IMR-90 (cell line): ENCODE measurements at regions not wholly inside any gene's neighbourhood (a gene's known extent, or its start where the extent isn't known, plus 50 kb on each side); places are given as distances from the start of the nearest gene placed in this dataset.

Experiments
- ATAC-seq: fragments of 200-7000 bp; cut with Tn5 transposase; 2 replicates; pipeline ENCODE4 v1.9.1; 2020; ENCODE audit warnings: low read depth, mild to moderate bottlenecking, moderate library complexity
- BruUV-seq: library from RNA; stranded (reverse); fragments of 400-500 nt; replicated peaks from 2 replicates; lab custom pipeline; 2021; lab: Mats Ljungman, UMichigan
- CTCF ChIA-PET: fragments of 300-600 bp; formaldehyde crosslinking; extraction: SDS; loops from one replicate; lab custom pipeline; 2021; ENCODE audit warnings: antibody characterized with exemption; lab: Yijun Ruan, JAX
- POLR2A ChIA-PET: fragments of 300-600 bp; sonication (Branson Sonifier 250); formaldehyde crosslinking; loops from one replicate; lab custom pipeline; 2022; ENCODE audit warnings: antibody characterized with exemption; ENCODE audit not compliant: unreplicated experiment; lab: Charles Lee
- DNase-seq: peaks from one replicate; pipeline ENCODE4 v3.0.0; 2013
- H2AFZ ChIP-seq: replicated peaks from 2 replicates; pipeline ENCODE3; 2013; ENCODE audit warnings: low read length, mild to moderate bottlenecking; ENCODE audit not compliant: poor library complexity
- H2AK5ac ChIP-seq: 2 replicates; pipeline ENCODE4 v1.6.1; 2013; ENCODE audit warnings: low read depth, low read length, inconsistent platforms
- H2AK9ac ChIP-seq: replicated peaks from 2 replicates; pipeline ENCODE3; 2013; ENCODE audit warnings: mild to moderate bottlenecking, low read depth, low read length, moderate library complexity; ENCODE audit not compliant: poor library complexity
- H2BK120ac ChIP-seq: 2 replicates; pipeline ENCODE4 v1.6.1; 2013; ENCODE audit warnings: low read depth, low read length, inconsistent platforms
- H2BK15ac ChIP-seq: 3 replicates; pipeline ENCODE4 v1.6.1; 2013; ENCODE audit warnings: low read depth, low read length, inconsistent platforms
- H2BK20ac ChIP-seq: 2 replicates; pipeline ENCODE4 v1.6.1; 2013; ENCODE audit warnings: low read depth, mild to moderate bottlenecking, inconsistent platforms, low read length, moderate library complexity
- H2BK5ac ChIP-seq: 2 replicates; pipeline ENCODE4 v1.6.1; 2013; ENCODE audit warnings: mild to moderate bottlenecking, low read depth, low read length, inconsistent platforms; ENCODE audit not compliant: poor library complexity, severe bottlenecking
- H3K14ac ChIP-seq: replicated peaks from 2 replicates; pipeline ENCODE4 v1.6.1; 2013; ENCODE audit warnings: low read depth, low read length, inconsistent platforms
- H3K18ac ChIP-seq: 2 replicates; pipeline ENCODE4 v1.6.1; 2013; ENCODE audit warnings: low read depth, low read length, control low read depth
- H3K23ac ChIP-seq: 2 replicates; pipeline ENCODE4 v1.6.1; 2013; ENCODE audit warnings: low read depth, low read length, inconsistent platforms
- H3K27ac ChIP-seq: 2 replicates; pipeline ENCODE4 v1.5.1; 2013; ENCODE audit warnings: mild to moderate bottlenecking, control low read depth, low read length; ENCODE audit not compliant: insufficient read depth
- H3K27me3 ChIP-seq: 2 replicates; pipeline ENCODE4 v1.6.1; 2013; ENCODE audit warnings: low read length; ENCODE audit not compliant: control insufficient read depth, insufficient read depth
- H3K36me3 ChIP-seq: 2 replicates; pipeline ENCODE4 v1.6.1; 2013; ENCODE audit warnings: low read length, mixed read lengths; ENCODE audit not compliant: control insufficient read depth, insufficient read depth
- H3K4ac ChIP-seq: 2 replicates; pipeline ENCODE4 v1.6.1; 2013; ENCODE audit warnings: low read depth, low read length, inconsistent platforms
- H3K4me1 ChIP-seq: 2 replicates; pipeline ENCODE4 v1.6.1; 2013; ENCODE audit warnings: low read length, mixed read lengths; ENCODE audit not compliant: control insufficient read depth, insufficient read depth
- H3K4me2 ChIP-seq: 2 replicates; pipeline ENCODE4 v1.6.1; 2013; ENCODE audit warnings: low read depth, mild to moderate bottlenecking, control low read depth, low read length, moderate library complexity
- H3K4me3 ChIP-seq: 2 replicates; pipeline ENCODE4 v1.5.1; 2013; ENCODE audit warnings: low read depth, mild to moderate bottlenecking, control low read depth, low read length, moderate library complexity; ENCODE audit not compliant: insufficient read depth
- H3K56ac ChIP-seq: 2 replicates; pipeline ENCODE4 v1.6.1; 2013; ENCODE audit warnings: low read length, inconsistent platforms; ENCODE audit not compliant: insufficient read depth; ENCODE audit errors: extremely low read depth
- H3K79me1 ChIP-seq, 2 experiments: 2 replicates each; pipeline ENCODE4 v1.6.1; 2013; ENCODE audit warnings: low read length in 2 of 2, inconsistent platforms in 1 of 2, low read depth in 1 of 2
- H3K9ac ChIP-seq: 2 replicates; pipeline ENCODE4 v1.6.1; 2013; ENCODE audit warnings: low read depth, low read length, control low read depth
- H3K9me1 ChIP-seq: 2 replicates; pipeline ENCODE4 v1.6.1; 2013; ENCODE audit warnings: low read length, inconsistent platforms; ENCODE audit not compliant: insufficient read depth
- H3K9me3 ChIP-seq: 2 replicates; pipeline ENCODE4 v1.6.1; 2013; ENCODE audit warnings: low read length; ENCODE audit not compliant: control insufficient read depth, insufficient read depth
- H4K20me1 ChIP-seq: 2 replicates; pipeline ENCODE4 v1.6.1; 2013; ENCODE audit warnings: low read length, inconsistent platforms; ENCODE audit not compliant: insufficient read depth
- H4K5ac ChIP-seq: 2 replicates; pipeline ENCODE4 v1.6.1; 2013; ENCODE audit warnings: mild to moderate bottlenecking, low read depth, low read length, control low read depth
- H4K8ac ChIP-seq, 2 experiments: 2 replicates each; pipeline ENCODE4 v1.6.1; 2013; ENCODE audit warnings: low read depth in 2 of 2, low read length in 2 of 2, control low read depth in 1 of 2, inconsistent platforms in 1 of 2
- H4K91ac ChIP-seq: 2 replicates; pipeline ENCODE4 v1.6.1; 2013; ENCODE audit warnings: low read depth, low read length, inconsistent platforms; ENCODE audit not compliant: insufficient read depth
- BHLHE40 ChIP-seq: fragments of 150-350 bp; IDR thresholded peaks from 2 replicates; pipeline ENCODE4 v1.6.1; 2016; ENCODE audit warnings: mild to moderate bottlenecking, low read depth, low read length
- CEBPB ChIP-seq: IDR thresholded peaks from 2 replicates; pipeline ENCODE4 v1.6.1; 2012; ENCODE audit warnings: low read depth, low read length, improper control_type of control experiment
- CHD1 ChIP-seq: IDR thresholded peaks from 2 replicates; pipeline ENCODE4 v1.6.1; 2012; ENCODE audit warnings: low read depth, low read length, improper control_type of control experiment
- ELK1 ChIP-seq: fragments of 150-350 bp; IDR thresholded peaks from 2 replicates; pipeline ENCODE4 v1.6.1; 2016; ENCODE audit warnings: low read depth, mild to moderate bottlenecking, low read length, moderate library complexity, borderline replicate concordance
- FOS ChIP-seq: fragments of 150-350 bp; IDR thresholded peaks from 2 replicates; pipeline ENCODE4 v1.6.1; 2016; ENCODE audit warnings: low read depth, low read length
- MAFK ChIP-seq: IDR thresholded peaks from 2 replicates; pipeline ENCODE4 v1.6.1; 2012; ENCODE audit warnings: low read depth, low read length, improper control_type of control experiment
- MAZ ChIP-seq: IDR thresholded peaks from 2 replicates; pipeline ENCODE4 v1.6.1; 2012; ENCODE audit warnings: low read depth, mild to moderate bottlenecking, low read length, improper control_type of control experiment, moderate library complexity, borderline replicate concordance
- MXI1 ChIP-seq: IDR thresholded peaks from 2 replicates; pipeline ENCODE4 v1.6.1; 2012; ENCODE audit warnings: low read depth, mild to moderate bottlenecking, low read length, moderate library complexity, borderline replicate concordance
- NFE2L2 ChIP-seq: fragments of 150-350 bp; IDR thresholded peaks from 2 replicates; pipeline ENCODE4 v1.6.1; 2016; ENCODE audit warnings: low read depth, mild to moderate bottlenecking, low read length
- POLR2A ChIP-seq: IDR thresholded peaks from 2 replicates; pipeline ENCODE4 v1.6.1; 2012; ENCODE audit warnings: mild to moderate bottlenecking, low read depth, low read length
- RAD21 ChIP-seq: IDR thresholded peaks from 2 replicates; pipeline ENCODE4 v1.6.1; 2012; ENCODE audit warnings: low read length, improper control_type of control experiment
- RCOR1 ChIP-seq: IDR thresholded peaks from 2 replicates; pipeline ENCODE4 v1.6.1; 2012; ENCODE audit warnings: mild to moderate bottlenecking, low read length, improper control_type of control experiment; ENCODE audit not compliant: insufficient replicate concordance
- RFX5 ChIP-seq: IDR thresholded peaks from 2 replicates; pipeline ENCODE4 v1.8.0; 2012; ENCODE audit warnings: low read depth, mild to moderate bottlenecking, low read length, moderate library complexity
- SMC3 ChIP-seq: fragments of 150-350 bp; IDR thresholded peaks from 2 replicates; pipeline ENCODE4 v1.6.1; 2016; ENCODE audit warnings: low read depth, mild to moderate bottlenecking, antibody characterized with exemption, low read length, moderate library complexity
- WGBS, 2 experiments: methylation state at CpG; one replicate each; pipeline versions ENCODE4 v1.1.5 to v1.1.7; 2013; ENCODE audit warnings: missing lambda C conversion rate in 2 of 2; ENCODE audit not compliant: insufficient read length in 1 of 2; ENCODE audit errors: extremely low coverage in 2 of 2; 5-methylcytosine and 5-hydroxymethylcytosine counted together
- dilution Hi-C: fragments of 300-500 bp; cut with HindIII; formaldehyde crosslinking; loops from one replicate; pipeline ENCODE4 v1.14.3; 2018; ENCODE audit warnings: low sequenced_read_pairs; ENCODE audit not compliant: unreplicated experiment
- in situ Hi-C: fragments of 300-500 bp; cut with MboI; formaldehyde crosslinking; loops from 3 replicates; pipeline ENCODE4 v1.14.3; 2019; ENCODE audit warnings: low sequenced_read_pairs, inconsistent platforms, mixed read lengths
- intact Hi-C: fragments of 100-400 bp; cut with micrococcal nuclease; formaldehyde crosslinking; loops from 2 replicates; pipeline ENCODE4 v1.10.0; 2022
- TF ChIP-seq, protein P1 (sequence below): fragments of 150-350 bp; IDR thresholded peaks from 2 replicates; pipeline ENCODE4 v1.6.1; 2017; ENCODE audit warnings: mild to moderate bottlenecking, antibody characterized with exemption, low read length, low read depth
- TF ChIP-seq, protein P2 (sequence below): conservative IDR thresholded peaks from 2 replicates; pipeline ENCODE4 v1.5.1; 2012; ENCODE audit warnings: mild to moderate bottlenecking, low read depth, low read length, improper control_type of control experiment

DNA sequence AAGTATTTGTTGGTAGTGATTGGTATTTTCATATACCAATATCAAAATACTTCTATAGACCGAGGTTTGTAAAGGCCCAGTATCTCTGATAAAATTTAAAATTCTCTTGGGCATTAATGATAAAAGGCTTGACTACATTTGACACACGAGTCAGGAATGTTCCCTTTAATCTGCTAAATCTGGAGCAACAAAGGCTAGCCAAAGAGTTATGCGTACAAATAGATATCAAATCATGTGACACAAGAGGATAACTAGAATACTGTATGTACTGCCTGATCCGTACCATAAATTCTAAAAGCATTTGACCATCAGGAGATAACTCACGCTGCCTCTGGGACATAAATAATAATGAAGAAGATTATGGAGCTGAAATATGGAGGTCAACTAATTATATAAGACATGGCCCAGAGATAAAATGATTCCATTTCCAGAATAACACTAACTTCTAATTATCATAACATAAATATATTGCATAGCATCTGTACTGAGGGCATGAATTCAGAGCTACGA lies 64.2 kb upstream of the SH3GLB1 start:
- Histone ChIP-seq H4K20me1 (no peaks in the 10 kb centered on the region), H3K27ac (no peak overlapping the region), H3K79me1 (no peaks in the 10 kb centered on the region), H4K5ac (no peak overlapping the region), H3K14ac (no peak overlapping the region), H3K56ac (no peak overlapping the region), H3K4me2 (no peak overlapping the region), H3K9me1 (no peaks in the 10 kb centered on the region), H4K8ac (no peak overlapping the region), H3K9ac (no peak overlapping the region), H3K4me3 (no peak overlapping the region), H3K23ac (no peak overlapping the region), H4K91ac (no peak overlapping the region), H3K27me3 (0 out of 2 replicates have a peak, but pooled peaks cover 1% of the 10 kb centered on the region), H3K4me1 (no peaks in the 10 kb centered on the region), H2AK5ac (no peak overlapping the region), H2AFZ (no peak overlapping the region), H2BK15ac (no peak overlapping the region), H3K9me3 (no peaks in the 10 kb centered on the region), H3K18ac (no peak overlapping the region), H3K4ac (no peak overlapping the region), H3K36me3 (no peaks in the 10 kb centered on the region), H2BK120ac (no peak overlapping the region), H2AK9ac (no peak overlapping the region), H2BK20ac (no peak overlapping the region), H2BK5ac (no peak overlapping the region)
- DNase-seq (no peak), ATAC-seq (no peak)
- dilution Hi-C loops (no loop called here), intact Hi-C loops (no loop called here), in situ Hi-C loops (no loop called here)
- 47% methylated on average over 2 of the region's 6 CpGs; no CpG with 5 or more reads in 1 of the 2 experiments for WGBS, 2 experiments
- TF ChIP-seq BHLHE40 (no peak), CHD1 (no peak), CEBPB (no peak), NFE2L2 (no peak), SMC3 (no peak), MAFK (no peak), MXI1 (no peak), ELK1 (no peak), RCOR1 (no peak), RAD21 (no peak), RFX5 (no peak), POLR2A (no peak), FOS (no peak), MAZ (no peak)
- TF ChIP-seq, protein P1, sequence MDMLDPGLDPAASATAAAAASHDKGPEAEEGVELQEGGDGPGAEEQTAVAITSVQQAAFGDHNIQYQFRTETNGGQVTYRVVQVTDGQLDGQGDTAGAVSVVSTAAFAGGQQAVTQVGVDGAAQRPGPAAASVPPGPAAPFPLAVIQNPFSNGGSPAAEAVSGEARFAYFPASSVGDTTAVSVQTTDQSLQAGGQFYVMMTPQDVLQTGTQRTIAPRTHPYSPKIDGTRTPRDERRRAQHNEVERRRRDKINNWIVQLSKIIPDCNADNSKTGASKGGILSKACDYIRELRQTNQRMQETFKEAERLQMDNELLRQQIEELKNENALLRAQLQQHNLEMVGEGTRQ = no peak
- TF ChIP-seq, protein P2, sequence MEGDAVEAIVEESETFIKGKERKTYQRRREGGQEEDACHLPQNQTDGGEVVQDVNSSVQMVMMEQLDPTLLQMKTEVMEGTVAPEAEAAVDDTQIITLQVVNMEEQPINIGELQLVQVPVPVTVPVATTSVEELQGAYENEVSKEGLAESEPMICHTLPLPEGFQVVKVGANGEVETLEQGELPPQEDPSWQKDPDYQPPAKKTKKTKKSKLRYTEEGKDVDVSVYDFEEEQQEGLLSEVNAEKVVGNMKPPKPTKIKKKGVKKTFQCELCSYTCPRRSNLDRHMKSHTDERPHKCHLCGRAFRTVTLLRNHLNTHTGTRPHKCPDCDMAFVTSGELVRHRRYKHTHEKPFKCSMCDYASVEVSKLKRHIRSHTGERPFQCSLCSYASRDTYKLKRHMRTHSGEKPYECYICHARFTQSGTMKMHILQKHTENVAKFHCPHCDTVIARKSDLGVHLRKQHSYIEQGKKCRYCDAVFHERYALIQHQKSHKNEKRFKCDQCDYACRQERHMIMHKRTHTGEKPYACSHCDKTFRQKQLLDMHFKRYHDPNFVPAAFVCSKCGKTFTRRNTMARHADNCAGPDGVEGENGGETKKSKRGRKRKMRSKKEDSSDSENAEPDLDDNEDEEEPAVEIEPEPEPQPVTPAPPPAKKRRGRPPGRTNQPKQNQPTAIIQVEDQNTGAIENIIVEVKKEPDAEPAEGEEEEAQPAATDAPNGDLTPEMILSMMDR = no peak
- ChIA-PET POLR2A (no interaction called here), CTCF (no interaction called here)
- no TSS peak for BruUV-seq
